ENCODE measurements at regions not wholly inside any gene's neighbourhood (a gene's known extent, or its start where the extent isn't known, plus 50 kb on each side); places are given as distances from the start of the nearest gene placed in this dataset.

DNA sequence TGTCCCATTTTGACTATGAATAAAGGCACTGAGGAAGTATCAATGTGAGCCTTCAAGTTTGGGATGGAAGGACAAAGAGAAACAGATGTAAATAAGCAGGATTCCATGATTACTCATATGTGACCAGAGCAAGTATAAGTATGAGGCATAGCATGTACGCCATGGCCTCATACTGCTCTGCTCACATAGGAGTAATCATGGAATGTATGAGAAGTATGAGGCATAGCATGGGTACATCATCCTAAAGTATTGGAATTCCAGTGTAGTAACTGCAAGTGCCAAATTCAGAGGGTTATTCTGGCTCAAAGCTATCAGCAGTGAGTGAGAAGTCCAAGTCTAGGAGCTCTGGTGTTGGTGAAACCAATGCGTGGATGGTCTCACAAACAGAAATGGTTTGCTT lies 81.2 kb upstream of the WDR72 start:
- Histone ChIP-seq H3K4me1 (ENCODE audit: control insufficient read depth, insufficient read depth, low read length) (peaks cover 7% of the 10 kb centered on the region), H3K27ac (ENCODE audit: low read depth, low read length) (no peak overlapping the region), H3K27me3 (ENCODE audit: control insufficient read depth, insufficient read depth, low read length, poor library complexity, severe bottlenecking) (no peaks in the 10 kb centered on the region), H3K9ac (ENCODE audit: extremely low read depth, low read length, poor library complexity, severe bottlenecking) (no peak overlapping the region), H3K4me3 (ENCODE audit: low read length) (no peak overlapping the region), H3K9me3 (ENCODE audit: control insufficient read depth, low read length) (no peaks in the 10 kb centered on the region), H3K36me3 (ENCODE audit: control insufficient read depth, insufficient read depth, low read length) (no peaks in the 10 kb centered on the region)
- no peak for DNase-seq
- no peak for TF ChIP-seq CTCF (conservative IDR thresholded peaks at IDR 0.05)
- H3K36me3 Mint-ChIP-seq (ENCODE audit: low read depth): peaks cover 2% of the 10 kb centered on the region
- H3K4me1 Mint-ChIP-seq: peaks cover 35% of the 10 kb centered on the region
- no peaks in the 10 kb centered on the region for H3K27me3 Mint-ChIP-seq (ENCODE audit: insufficient read depth)
- no peak overlapping the region for H3K27ac Mint-ChIP-seq
- no peak overlapping the region for H3K4me3 Mint-ChIP-seq
- no peaks in the 10 kb centered on the region for H3K9me3 Mint-ChIP-seq
- WGBS, 2 experiments (ENCODE audit: insufficient coverage in 1 of 2, insufficient read length in 1 of 2): 80 to 88% methylated on average over 1 to 2 of the region's 2 CpGs

DNA sequence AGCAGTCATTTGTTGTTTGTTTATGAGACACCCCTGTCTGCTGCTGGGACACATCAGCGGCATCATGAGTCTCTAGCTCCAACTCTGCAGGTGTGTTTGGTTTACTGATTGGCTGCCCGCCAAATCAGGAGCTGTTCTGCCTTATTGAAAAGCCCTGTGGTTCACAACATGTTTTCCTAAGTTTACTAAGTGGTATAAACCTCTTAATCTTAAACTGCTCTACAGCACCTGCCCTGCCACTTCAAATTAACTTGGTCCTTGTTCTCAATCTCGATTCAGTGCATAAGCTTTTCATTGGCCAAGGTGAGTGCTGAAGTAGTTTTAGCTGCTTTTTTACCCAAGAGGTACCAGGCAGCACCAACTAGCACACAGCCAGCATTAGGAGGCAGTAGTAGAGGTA lies 77.8 kb upstream of the WDR72 start:
- Mint-ChIP-seq H3K27me3 (ENCODE audit: insufficient read depth) (no peaks in the 10 kb centered on the region), H3K9me3 (no peaks in the 10 kb centered on the region), H3K27ac (no peak overlapping the region), H3K4me1 (peaks cover 38% of the 10 kb centered on the region), H3K36me3 (ENCODE audit: low read depth) (no peaks in the 10 kb centered on the region), H3K4me3 (no peak overlapping the region)
- DNase-seq: no peak
- no peak for TF ChIP-seq CTCF (conservative IDR thresholded peaks at IDR 0.05)
- H3K27me3 ChIP-seq (ENCODE audit: control insufficient read depth, insufficient read depth, low read length, poor library complexity, severe bottlenecking): no peaks in the 10 kb centered on the region
- no peaks in the 10 kb centered on the region for H3K36me3 ChIP-seq (ENCODE audit: control insufficient read depth, insufficient read depth, low read length)
- peaks cover 13% of the 10 kb centered on the region for H3K4me1 ChIP-seq (ENCODE audit: control insufficient read depth, insufficient read depth, low read length)
- no peaks in the 10 kb centered on the region for H3K9me3 ChIP-seq (ENCODE audit: control insufficient read depth, low read length)
- no peak overlapping the region for H3K9ac ChIP-seq (ENCODE audit: extremely low read depth, low read length, poor library complexity, severe bottlenecking)
- H3K27ac ChIP-seq (ENCODE audit: low read depth, low read length): no peak overlapping the region
- WGBS, 2 experiments (ENCODE audit: insufficient coverage in 1 of 2, insufficient read length in 1 of 2): 78 to 93% methylated on average over 2 to 3 of the region's 3 CpGs
- H3K4me3 ChIP-seq (ENCODE audit: low read length): no peak overlapping the region

GRCh38 chr15:53836618-53837017 lies 77.2 kb upstream of the WDR72 start:
- Histone ChIP-seq H3K27me3 (ENCODE audit: control insufficient read depth, insufficient read depth, low read length, poor library complexity, severe bottlenecking) (no peaks in the 10 kb centered on the region), H3K9ac (ENCODE audit: extremely low read depth, low read length, poor library complexity, severe bottlenecking) (no peak overlapping the region), H3K4me3 (ENCODE audit: low read length) (no peak overlapping the region), H3K9me3 (ENCODE audit: control insufficient read depth, low read length) (no peaks in the 10 kb centered on the region), H3K27ac (ENCODE audit: low read depth, low read length) (no peak overlapping the region), H3K4me1 (ENCODE audit: control insufficient read depth, insufficient read depth, low read length) (peaks cover 13% of the 10 kb centered on the region), H3K36me3 (ENCODE audit: control insufficient read depth, insufficient read depth, low read length) (no peaks in the 10 kb centered on the region)
- TF ChIP-seq CTCF (conservative IDR thresholded peaks at IDR 0.05): no peak
- no peaks in the 10 kb centered on the region for H3K9me3 Mint-ChIP-seq
- H3K4me1 Mint-ChIP-seq: peaks cover 37% of the 10 kb centered on the region
- H3K4me3 Mint-ChIP-seq: no peak overlapping the region
- H3K27me3 Mint-ChIP-seq (ENCODE audit: insufficient read depth): no peaks in the 10 kb centered on the region
- H3K27ac Mint-ChIP-seq: no peak overlapping the region
- 69 to 73% methylated on average over 4 of the region's 4 CpGs for WGBS, 2 experiments (ENCODE audit: insufficient coverage in 1 of 2, insufficient read length in 1 of 2)
- no peaks in the 10 kb centered on the region for H3K36me3 Mint-ChIP-seq (ENCODE audit: low read depth)
- DNase-seq: no peak
